Sigmoid colon (tissue), 6 donors: ENCODE measurements at regions not wholly inside any gene's neighbourhood (a gene's known extent, or its start where the extent isn't known, plus 50 kb on each side); places are given as distances from the start of the nearest gene placed in this dataset.

ENCODE experiments used
- DNase-seq: peaks from one replicate; pipeline ENCODE4 v3.0.0-alpha.2; 2019
- H3K27ac ChIP-seq, 4 donors: fragments of 200-600 bp; sonication (generic); one replicate each; pipeline ENCODE4 v1.5.1; 2016 to 2019; ENCODE audit warnings: mild to moderate bottlenecking in 1 of 4
- H3K27me3 ChIP-seq, 3 donors: fragments of 200-600 bp; sonication (generic); one replicate each; pipeline ENCODE4 v1.5.1; 2019; ENCODE audit warnings: mild to moderate bottlenecking in 1 of 3
- H3K36me3 ChIP-seq, 4 donors: fragments of 200-600 bp; sonication (generic); one replicate each; pipeline ENCODE4 v1.5.1; 2016 to 2019
- H3K4me1 ChIP-seq, 4 donors: fragments of 200-600 bp; sonication (generic); one replicate each; pipeline ENCODE4 v1.5.1; 2017 to 2019
- H3K4me3 ChIP-seq, 4 donors: fragments of 200-600 bp; sonication (generic); one replicate each; pipeline ENCODE4 v1.5.1; 2017 to 2019; ENCODE audit warnings: mild to moderate bottlenecking in 2 of 4, moderate library complexity in 1 of 4
- H3K9me3 ChIP-seq, 4 donors: fragments of 200-600 bp in 3 of 4; sonication (generic) in 3 of 4; one replicate each; pipeline versions ENCODE4 v1.5.1 to v1.6.1; 2013 to 2019
- EP300 ChIP-seq, 4 donors: sonication (generic); formaldehyde crosslinking; IDR thresholded peaks; one replicate each; pipeline ENCODE4 v1.6.1; 2017; ENCODE audit warnings: antibody characterized with exemption in 4 of 4
- POLR2A ChIP-seq, 2 donors: fragments of 450-650 bp; IDR thresholded peaks; one replicate each; pipeline ENCODE4 v1.6.1; 2016; ENCODE audit warnings: antibody characterized with exemption in 2 of 2, mild to moderate bottlenecking in 2 of 2, moderate library complexity in 2 of 2
- POLR2AphosphoS5 ChIP-seq, 4 donors: sonication (generic); formaldehyde crosslinking; IDR thresholded peaks; one replicate each; pipeline ENCODE4 v1.6.1; 2017; ENCODE audit warnings: antibody characterized with exemption in 4 of 4
- WGBS, 2 donors: extraction: QIAGEN DNeasy Blood & Tissue Kit; methylation state at CpG; one replicate each; pipeline ENCODE4 v1.1.7; 2013; 5-methylcytosine and 5-hydroxymethylcytosine counted together
- intact Hi-C: fragments of 100-400 bp; cut with DNase I; formaldehyde crosslinking; loops from one replicate; pipeline ENCODE4 v1.15.1; 2023
- TF ChIP-seq, protein P1 (sequence below), 4 experiments: fragments of 450-650 bp in 3 of 4; fragments of 200-600 bp in 1 of 4; IDR thresholded peaks; one replicate each; pipeline ENCODE4 v1.5.1; 2016 to 2019; ENCODE audit warnings: antibody characterized with exemption in 4 of 4, mild to moderate bottlenecking in 3 of 4, moderate library complexity in 2 of 4
- donor health status: healthy with polysubstance abuse.
- donor health status: healthy.

DNA sequence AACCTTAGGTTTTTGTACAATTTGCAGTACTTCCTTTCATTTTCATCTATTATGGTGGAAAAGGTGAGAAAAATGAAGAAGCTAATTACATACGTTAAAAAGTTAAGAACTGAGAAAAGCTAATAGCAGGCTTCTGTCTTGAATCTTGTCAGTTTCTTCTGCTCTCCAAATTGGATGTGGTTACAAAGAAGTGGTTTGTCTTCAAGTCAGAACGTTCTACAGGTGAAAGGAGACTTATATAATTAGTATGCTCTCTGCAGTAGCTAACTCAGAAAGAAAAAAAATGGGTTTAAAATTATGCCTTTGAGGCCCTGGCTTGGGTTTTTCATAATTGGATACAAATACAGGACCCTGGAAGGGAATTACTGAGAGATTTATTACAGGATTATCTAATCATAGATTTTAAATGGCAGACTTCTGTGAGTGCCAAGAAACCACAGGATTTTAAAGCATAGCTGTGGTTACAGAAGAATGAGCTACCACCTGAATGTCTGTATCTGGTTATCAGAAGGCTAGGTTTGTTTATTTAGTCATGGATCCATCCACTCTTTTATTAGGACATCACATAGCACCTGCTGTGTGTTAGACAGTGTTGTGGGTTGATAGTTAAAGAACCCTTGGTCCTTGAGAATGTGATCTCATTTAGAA is 528.1 kb upstream of the MCTP2 start:
- TF ChIP-seq EP300 (IDR thresholded peaks at IDR 0.05) (no peak), POLR2A (IDR thresholded peaks at IDR 0.05) (no peak), POLR2AphosphoS5 (IDR thresholded peaks at IDR 0.05) (no peak)
- TF ChIP-seq, protein P1, sequence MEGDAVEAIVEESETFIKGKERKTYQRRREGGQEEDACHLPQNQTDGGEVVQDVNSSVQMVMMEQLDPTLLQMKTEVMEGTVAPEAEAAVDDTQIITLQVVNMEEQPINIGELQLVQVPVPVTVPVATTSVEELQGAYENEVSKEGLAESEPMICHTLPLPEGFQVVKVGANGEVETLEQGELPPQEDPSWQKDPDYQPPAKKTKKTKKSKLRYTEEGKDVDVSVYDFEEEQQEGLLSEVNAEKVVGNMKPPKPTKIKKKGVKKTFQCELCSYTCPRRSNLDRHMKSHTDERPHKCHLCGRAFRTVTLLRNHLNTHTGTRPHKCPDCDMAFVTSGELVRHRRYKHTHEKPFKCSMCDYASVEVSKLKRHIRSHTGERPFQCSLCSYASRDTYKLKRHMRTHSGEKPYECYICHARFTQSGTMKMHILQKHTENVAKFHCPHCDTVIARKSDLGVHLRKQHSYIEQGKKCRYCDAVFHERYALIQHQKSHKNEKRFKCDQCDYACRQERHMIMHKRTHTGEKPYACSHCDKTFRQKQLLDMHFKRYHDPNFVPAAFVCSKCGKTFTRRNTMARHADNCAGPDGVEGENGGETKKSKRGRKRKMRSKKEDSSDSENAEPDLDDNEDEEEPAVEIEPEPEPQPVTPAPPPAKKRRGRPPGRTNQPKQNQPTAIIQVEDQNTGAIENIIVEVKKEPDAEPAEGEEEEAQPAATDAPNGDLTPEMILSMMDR (IDR thresholded peaks at IDR 0.05) = no peak
- Histone ChIP-seq H3K27me3 (no peaks in the 10 kb centered on the region), H3K9me3 (peaks cover 0 to 3% (median 0%) of the 10 kb centered on the region in 4 donors), H3K36me3 (no peaks in the 10 kb centered on the region), H3K4me3 (no peak overlapping the region), H3K27ac (no peak overlapping the region), H3K4me1 (peaks cover 0 to 23% (median 0%) of the 10 kb centered on the region in 4 donors)
- no peak for DNase-seq
- intact Hi-C loops = no loop called here
- WGBS, 2 donors = 61 to 67% methylated on average over 2 of the region's 2 CpGs

DNA sequence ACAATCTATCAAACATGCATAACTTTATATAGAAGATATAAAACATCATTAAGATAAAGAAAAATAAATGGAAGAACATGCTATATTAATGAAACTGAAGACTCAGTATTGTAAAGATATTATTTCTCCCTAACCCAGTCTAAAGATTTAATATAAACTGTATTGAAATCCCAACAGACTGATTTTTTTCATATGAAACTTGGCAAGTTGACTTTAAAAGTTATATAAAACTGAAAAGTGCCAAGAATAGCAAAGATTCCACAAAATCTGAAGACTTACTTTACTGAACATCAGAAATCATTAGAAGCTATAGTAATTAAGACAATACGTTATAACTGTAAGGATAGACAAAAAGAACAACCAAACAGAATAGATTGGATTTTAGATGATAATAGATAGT is 531.3 kb upstream of the MCTP2 start:
- WGBS, 2 donors = 89 to 90% methylated on average over 1 of the region's 1 CpG
- H3K4me1 ChIP-seq = no peaks in the 10 kb centered on the region
- H3K36me3 ChIP-seq = no peaks in the 10 kb centered on the region
- no peak overlapping the region for H3K4me3 ChIP-seq
- peaks cover 0 to 3% (median 1%) of the 10 kb centered on the region in 4 donors for H3K9me3 ChIP-seq
- no peak overlapping the region for H3K27ac ChIP-seq
- H3K27me3 ChIP-seq = no peaks in the 10 kb centered on the region
- TF ChIP-seq EP300 (IDR thresholded peaks at IDR 0.05) (no peak), POLR2AphosphoS5 (IDR thresholded peaks at IDR 0.05) (no peak), POLR2A (IDR thresholded peaks at IDR 0.05) (no peak)
- TF ChIP-seq, protein P1 (IDR thresholded peaks at IDR 0.05) = no peak
- no peak for DNase-seq
- intact Hi-C loops = no loop called here

DNA sequence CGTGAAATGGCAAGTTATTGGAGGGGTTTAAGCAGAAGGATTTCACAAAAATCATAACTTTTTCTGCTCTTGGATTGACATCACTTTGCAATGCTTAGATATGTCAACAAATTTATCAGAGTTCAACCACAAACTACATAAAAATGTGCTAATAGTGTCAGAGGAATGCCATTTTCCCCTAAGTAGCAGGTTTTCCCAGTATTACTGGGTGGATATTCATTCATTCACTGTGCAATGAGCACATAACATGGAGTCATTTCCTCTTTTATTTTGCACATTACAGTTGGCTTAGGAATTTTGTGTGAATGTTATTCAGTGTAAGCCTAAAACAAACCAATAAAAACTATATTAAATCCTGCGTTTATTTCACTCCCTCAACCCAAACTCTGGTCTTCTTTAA is 537.3 kb upstream of the MCTP2 start:
- TF ChIP-seq EP300 (IDR thresholded peaks at IDR 0.05) (no peak), POLR2A (IDR thresholded peaks at IDR 0.05) (no peak), POLR2AphosphoS5 (IDR thresholded peaks at IDR 0.05) (no peak)
- TF ChIP-seq, protein P1 (IDR thresholded peaks at IDR 0.05) = no peak
- intact Hi-C loops = no loop called here
- Histone ChIP-seq H3K27me3 (no peaks in the 10 kb centered on the region), H3K36me3 (no peaks in the 10 kb centered on the region), H3K4me1 (no peaks in the 10 kb centered on the region), H3K27ac (no peak overlapping the region), H3K4me3 (no peak overlapping the region), H3K9me3 (peaks cover 0 to 3% (median 1%) of the 10 kb centered on the region in 4 donors)
- 51 to 72% methylated on average over 2 of the region's 2 CpGs for WGBS, 2 donors
- no peak for DNase-seq

- peaks cover 7 to 22% (median 15%) of the 10 kb centered on the region in 4 donors for H3K9me3 ChIP-seq
- H3K36me3 ChIP-seq = no peaks in the 10 kb centered on the region
- DNase-seq = no peak
- intact Hi-C loops = no loop called here
- H3K4me1 ChIP-seq = no peaks in the 10 kb centered on the region
- H3K27ac ChIP-seq = no peak overlapping the region
- WGBS, 2 donors = 62 to 73% methylated on average over 1 of the region's 1 CpG
- TF ChIP-seq EP300 (IDR thresholded peaks at IDR 0.05) = no peak
- TF ChIP-seq, protein P1 (IDR thresholded peaks at IDR 0.05) = no peak
- no peak for TF ChIP-seq POLR2A (IDR thresholded peaks at IDR 0.05)
- TF ChIP-seq POLR2AphosphoS5 (IDR thresholded peaks at IDR 0.05) = no peak
- H3K4me3 ChIP-seq = no peak overlapping the region
- no peaks in the 10 kb centered on the region for H3K27me3 ChIP-seq
Observed at GRCh38 chr15:93683651-93684050, 547.7 kb upstream of the MCTP2 start.
